ENCODE measurements at regions not wholly inside any gene's neighbourhood (a gene's known extent, or its start where the extent isn't known, plus 50 kb on each side); places are given as distances from the start of the nearest gene placed in this dataset.
"Not testable (repeated sequence)": the region's sequence is repeated elsewhere in the genome, so short reads cannot be mapped to it uniquely, and the experiment has no call there.

DNA sequence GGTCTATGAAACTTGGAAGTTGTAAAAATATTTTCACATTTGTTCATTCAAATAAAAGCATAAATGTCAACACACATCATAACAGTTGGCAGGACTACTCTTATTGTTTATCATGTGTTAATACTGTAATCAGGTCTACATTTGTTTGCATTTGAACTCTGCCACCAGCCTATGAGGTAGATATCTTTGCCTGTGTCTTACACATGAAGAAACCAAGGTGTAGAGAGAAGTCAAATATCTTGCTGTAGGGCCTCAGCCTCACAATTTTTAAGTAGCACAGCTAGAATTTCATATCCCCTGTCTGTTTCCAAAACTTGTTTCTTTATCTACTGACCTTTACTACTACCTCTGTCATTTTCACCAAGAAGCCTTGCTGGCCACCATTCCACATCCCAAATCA lies 161.9 kb downstream of the ZIC4 start:
- no peak for TF ChIP-seq CTCF (IDR thresholded peaks at IDR 0.05; ENCODE audit: insufficient read depth, low read depth, low read length, missing control alignments)
- no peak for DNase-seq (ENCODE audit: low read depth)
- no peak overlapping the region for H3K4me3 ChIP-seq (ENCODE audit: low read depth, low read length)

- H3K4me3 ChIP-seq (ENCODE audit: low read depth, low read length), result no peak overlapping the region
- TF ChIP-seq CTCF (IDR thresholded peaks at IDR 0.05; ENCODE audit: insufficient read depth, low read depth, low read length, missing control alignments), result no peak
- DNase-seq (ENCODE audit: low read depth), result no peak
These were observed 165.8 kb downstream of the ZIC4 start for GRCh38 chr3:147240581-147240980.

DNA sequence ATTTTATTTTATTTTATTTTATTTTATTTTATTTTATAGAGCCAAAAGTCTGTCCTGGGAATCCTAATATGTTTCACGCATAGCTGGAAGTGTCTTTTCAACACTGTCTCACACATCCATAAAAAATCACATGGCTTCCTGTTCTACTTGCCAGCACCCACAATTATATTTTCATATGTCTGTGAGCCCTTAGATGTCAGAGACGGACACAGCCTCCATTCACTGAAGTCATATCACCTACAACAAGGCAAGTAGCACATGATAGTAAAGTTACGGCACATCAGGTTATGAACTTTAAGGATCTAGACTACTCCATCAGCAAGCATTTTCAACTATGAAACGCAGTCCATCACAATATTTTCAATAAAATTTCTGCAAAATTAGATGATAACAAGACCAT lies 168.4 kb downstream of the ZIC4 start:
- no peak overlapping the region for H3K4me3 ChIP-seq (ENCODE audit: low read depth, low read length)
- no peak for TF ChIP-seq CTCF (IDR thresholded peaks at IDR 0.05; ENCODE audit: insufficient read depth, low read depth, low read length, missing control alignments)
- no peak for DNase-seq (ENCODE audit: low read depth)

DNA sequence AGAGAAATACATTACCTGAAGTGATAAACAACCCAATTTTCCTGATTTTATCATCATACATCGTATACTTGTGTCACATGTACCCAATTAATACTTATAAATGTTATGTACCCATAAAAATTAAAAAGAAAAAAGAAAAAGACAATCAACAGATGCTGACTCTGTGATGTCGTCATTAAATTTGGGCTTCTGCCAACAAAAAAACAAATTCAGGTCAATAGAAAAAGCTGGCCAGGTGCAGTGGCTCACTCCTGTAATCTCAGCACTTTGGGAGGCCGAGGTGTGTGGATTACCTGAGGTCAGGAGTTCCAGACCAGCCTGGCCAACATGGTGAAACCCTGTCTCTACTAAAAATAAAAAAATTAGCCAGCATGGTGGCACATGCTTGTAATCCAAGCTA lies 174.4 kb downstream of the ZIC4 start:
- not testable (repeated sequence) for DNase-seq (ENCODE audit: low read depth); H3K4me3 ChIP-seq (ENCODE audit: low read depth, low read length)

DNA sequence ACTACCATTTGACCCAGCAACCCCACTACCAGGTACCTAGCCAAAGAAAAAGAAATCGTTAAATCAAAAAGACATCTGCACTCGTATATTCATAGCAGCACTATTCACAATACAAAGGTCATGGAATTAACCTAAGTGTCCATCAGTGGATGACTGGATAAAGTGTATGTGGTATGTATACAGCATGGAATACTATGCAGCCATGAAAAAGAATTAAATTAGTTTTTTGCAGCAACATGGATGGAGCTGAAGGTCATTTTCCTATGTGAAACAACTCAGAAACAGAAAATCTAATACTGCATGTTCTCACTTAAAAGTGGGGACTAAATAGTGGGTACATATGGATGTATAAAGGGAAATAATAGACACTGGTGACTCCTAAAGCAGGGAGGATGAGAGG lies 175.2 kb downstream of the ZIC4 start:
- DNase-seq (ENCODE audit: low read depth), result no peak
- no peak overlapping the region for H3K4me3 ChIP-seq (ENCODE audit: low read depth, low read length)
- no peak for TF ChIP-seq CTCF (IDR thresholded peaks at IDR 0.05; ENCODE audit: insufficient read depth, low read depth, low read length, missing control alignments)

DNA sequence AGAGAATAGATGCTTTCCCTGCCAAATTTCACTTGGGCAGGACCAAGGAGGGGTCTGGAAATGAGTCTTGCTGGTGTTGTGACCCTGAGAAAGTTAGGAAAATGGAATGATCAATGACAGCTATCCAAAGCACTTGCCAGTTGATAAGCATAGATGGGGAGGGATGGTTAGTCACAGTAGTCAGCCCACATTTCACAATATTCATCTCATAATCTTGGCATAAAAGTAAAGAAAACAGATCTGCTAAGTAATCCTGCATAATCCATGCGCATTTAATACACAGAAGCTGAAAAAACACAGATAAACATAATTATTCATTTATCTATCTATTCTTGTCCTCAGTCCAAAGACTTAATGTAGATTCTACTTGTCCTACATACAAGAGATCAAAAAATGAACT lies 184.1 kb downstream of the ZIC4 start:
- DNase-seq (ENCODE audit: low read depth), result no peak
- no peak overlapping the region for H3K4me3 ChIP-seq (ENCODE audit: low read depth, low read length)
- no peak for TF ChIP-seq CTCF (IDR thresholded peaks at IDR 0.05; ENCODE audit: insufficient read depth, low read depth, low read length, missing control alignments)

GRCh38 chr3:147218965-147219364 lies 187.4 kb downstream of the ZIC4 start:
- no peak for TF ChIP-seq CTCF (IDR thresholded peaks at IDR 0.05; ENCODE audit: insufficient read depth, low read depth, low read length, missing control alignments)
- DNase-seq (ENCODE audit: low read depth), result no peak
- H3K4me3 ChIP-seq (ENCODE audit: low read depth, low read length), result no peak overlapping the region

All from GM12865 (cell line).